Nephron (organoid): ENCODE measurements at regions not wholly inside any gene's neighbourhood (a gene's known extent, or its start where the extent isn't known, plus 50 kb on each side); places are given as distances from the start of the nearest gene placed in this dataset.
"Not testable (repeated sequence)": the region's sequence is repeated elsewhere in the genome, so short reads cannot be mapped to it uniquely, and the experiment has no call there.

ENCODE experiments used
- H3K27ac Mint-ChIP-seq, 3 experiments: 2 replicates each; pipeline ENCODE4 v1.8.0; 2020; ENCODE audit warnings: mixed read lengths in 3 of 3, mild to moderate bottlenecking in 2 of 3, moderate library complexity in 1 of 3
- H3K27me3 Mint-ChIP-seq: 2 replicates; pipeline ENCODE4 v1.8.0; 2021; ENCODE audit warnings: low read depth, mild to moderate bottlenecking, moderate library complexity, mixed read lengths
- H3K36me3 Mint-ChIP-seq: 2 replicates; pipeline ENCODE4 v1.8.0; 2020; ENCODE audit warnings: low read depth, mixed read lengths
- H3K4me1 Mint-ChIP-seq: 2 replicates; pipeline ENCODE4 v1.8.0; 2020; ENCODE audit warnings: mixed read lengths
- H3K4me3 Mint-ChIP-seq, 3 experiments: 2 replicates each; pipeline ENCODE4 v1.8.0; 2020; ENCODE audit warnings: mild to moderate bottlenecking in 3 of 3, mixed read lengths in 3 of 3, moderate library complexity in 2 of 3
- H3K9me3 Mint-ChIP-seq: 2 replicates; pipeline ENCODE4 v1.8.0; 2020; ENCODE audit warnings: mixed read lengths
- CTCF ChIP-seq, 3 experiments: fragments of 200-600 bp; sonication (generic); IDR thresholded peaks; one replicate each; pipeline ENCODE4 v1.5.0; 2021; ENCODE audit warnings: antibody characterized with exemption in 3 of 3; ENCODE audit not compliant: unreplicated experiment in 3 of 3

DNA sequence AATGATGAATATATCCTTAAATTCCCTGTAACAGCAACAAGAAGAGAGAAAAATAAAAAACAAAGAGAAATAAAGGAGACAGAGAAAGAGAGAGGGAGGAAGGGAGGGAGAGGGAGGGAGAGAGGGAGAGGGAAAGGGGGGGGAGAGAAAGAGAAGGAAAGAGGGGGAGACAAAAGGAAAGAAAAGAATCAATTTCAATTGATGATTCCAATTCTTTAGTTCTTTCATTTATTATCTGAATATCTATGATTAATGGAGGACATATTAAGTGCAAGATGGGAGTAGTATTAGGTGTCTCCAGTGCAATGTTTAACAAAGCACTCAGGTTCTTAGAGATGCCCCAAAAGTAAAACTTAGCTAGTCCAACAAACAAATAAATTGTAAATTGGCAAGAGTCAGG lies 97.2 kb upstream of the DPP10 start:
- Mint-ChIP-seq H3K4me1 (no peaks in the 10 kb centered on the region), H3K27ac (no peak overlapping the region), H3K4me3 (no peak overlapping the region), H3K9me3 (no peaks in the 10 kb centered on the region), H3K27me3 (no peaks in the 10 kb centered on the region), H3K36me3 (no peaks in the 10 kb centered on the region)
- TF ChIP-seq CTCF (IDR thresholded peaks at IDR 0.05; ENCODE audit: unreplicated experiment in 3 of 3) = no peak

- peaks cover 5% of the 10 kb centered on the region for H3K9me3 Mint-ChIP-seq
- no peak overlapping the region for H3K27ac Mint-ChIP-seq
- TF ChIP-seq CTCF (IDR thresholded peaks at IDR 0.05; ENCODE audit: unreplicated experiment in 3 of 3) = no peak
- H3K27me3 Mint-ChIP-seq = no peaks in the 10 kb centered on the region
- no peak overlapping the region for H3K4me3 Mint-ChIP-seq
- H3K4me1 Mint-ChIP-seq = peaks cover 6% of the 10 kb centered on the region
- H3K36me3 Mint-ChIP-seq = no peaks in the 10 kb centered on the region
Measured at GRCh38 chr2:114346658-114347057, 95.8 kb upstream of the DPP10 start.

- H3K27me3 Mint-ChIP-seq = no peaks in the 10 kb centered on the region
- H3K4me3 Mint-ChIP-seq = no peak overlapping the region
- H3K9me3 Mint-ChIP-seq = peaks cover 5% of the 10 kb centered on the region
- H3K36me3 Mint-ChIP-seq = no peaks in the 10 kb centered on the region
- no peak overlapping the region for H3K27ac Mint-ChIP-seq
- TF ChIP-seq CTCF (IDR thresholded peaks at IDR 0.05; ENCODE audit: unreplicated experiment in 3 of 3) = no peak
- H3K4me1 Mint-ChIP-seq = peaks cover 6% of the 10 kb centered on the region
Measured at GRCh38 chr2:114350186-114350725, 92.2 kb upstream of the DPP10 start.

- no peaks in the 10 kb centered on the region for H3K36me3 Mint-ChIP-seq
- no peaks in the 10 kb centered on the region for H3K27me3 Mint-ChIP-seq
- TF ChIP-seq CTCF (IDR thresholded peaks at IDR 0.05; ENCODE audit: unreplicated experiment in 3 of 3) = no peak
- peaks cover 6% of the 10 kb centered on the region for H3K4me1 Mint-ChIP-seq
- peaks cover 5% of the 10 kb centered on the region for H3K9me3 Mint-ChIP-seq
- no peak overlapping the region for H3K27ac Mint-ChIP-seq
- no peak overlapping the region for H3K4me3 Mint-ChIP-seq
Measured at GRCh38 chr2:114352988-114353387, 89.5 kb upstream of the DPP10 start.

DNA sequence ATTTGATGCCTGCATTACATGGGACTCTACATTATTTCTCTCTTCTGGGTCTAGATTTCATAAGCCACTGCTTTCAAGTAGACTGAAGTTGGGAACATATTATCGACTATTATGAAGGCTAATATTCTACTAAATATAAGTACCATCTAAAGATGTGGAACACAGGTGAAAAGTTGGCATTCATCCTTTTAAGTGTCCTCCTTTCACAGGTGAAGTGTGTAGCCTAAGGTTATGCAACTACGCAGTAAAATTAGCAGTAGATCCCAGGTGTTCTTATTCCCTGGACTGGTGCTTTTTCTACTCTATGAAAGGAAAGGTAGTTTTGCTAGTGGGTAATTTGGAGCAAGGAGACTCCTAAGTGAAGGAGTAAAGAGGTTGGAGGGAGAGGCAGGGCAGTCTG lies 88.2 kb upstream of the DPP10 start:
- no peak overlapping the region for H3K4me3 Mint-ChIP-seq
- peaks cover 5% of the 10 kb centered on the region for H3K9me3 Mint-ChIP-seq
- H3K27ac Mint-ChIP-seq = no peak overlapping the region
- no peak for TF ChIP-seq CTCF (IDR thresholded peaks at IDR 0.05; ENCODE audit: unreplicated experiment in 3 of 3)
- no peaks in the 10 kb centered on the region for H3K27me3 Mint-ChIP-seq
- no peaks in the 10 kb centered on the region for H3K36me3 Mint-ChIP-seq
- peaks cover 6% of the 10 kb centered on the region for H3K4me1 Mint-ChIP-seq

GRCh38 chr2:114368705-114369104 lies 73.7 kb upstream of the DPP10 start:
- no peak for TF ChIP-seq CTCF (IDR thresholded peaks at IDR 0.05; ENCODE audit: unreplicated experiment in 3 of 3)
- Mint-ChIP-seq H3K4me1 (no peaks in the 10 kb centered on the region), H3K27ac (no peak overlapping the region), H3K27me3 (peaks cover 3% of the 10 kb centered on the region), H3K4me3 (no peak overlapping the region), H3K9me3 (peaks cover 29% of the 10 kb centered on the region), H3K36me3 (no peaks in the 10 kb centered on the region)

- not testable (repeated sequence) for H3K36me3 Mint-ChIP-seq, H3K27ac Mint-ChIP-seq, H3K27me3 Mint-ChIP-seq, H3K4me1 Mint-ChIP-seq, H3K4me3 Mint-ChIP-seq
- H3K9me3 Mint-ChIP-seq = peaks cover 29% of the 10 kb centered on the region
Measured at GRCh38 chr2:114371721-114372120, 70.7 kb upstream of the DPP10 start.
